T1000 (cell line): ENCODE measurements at regions not wholly inside any gene's neighbourhood (a gene's known extent, or its start where the extent isn't known, plus 50 kb on each side); places are given as distances from the start of the nearest gene placed in this dataset.
"Not testable (repeated sequence)": the region's sequence is repeated elsewhere in the genome, so short reads cannot be mapped to it uniquely, and the experiment has no call there.

Source experiments
- DNase-seq: peaks from one replicate; lab custom pipeline; 2025; ENCODE audit warnings: mixed read lengths; lab: John Stamatoyannopoulos, UW

DNA sequence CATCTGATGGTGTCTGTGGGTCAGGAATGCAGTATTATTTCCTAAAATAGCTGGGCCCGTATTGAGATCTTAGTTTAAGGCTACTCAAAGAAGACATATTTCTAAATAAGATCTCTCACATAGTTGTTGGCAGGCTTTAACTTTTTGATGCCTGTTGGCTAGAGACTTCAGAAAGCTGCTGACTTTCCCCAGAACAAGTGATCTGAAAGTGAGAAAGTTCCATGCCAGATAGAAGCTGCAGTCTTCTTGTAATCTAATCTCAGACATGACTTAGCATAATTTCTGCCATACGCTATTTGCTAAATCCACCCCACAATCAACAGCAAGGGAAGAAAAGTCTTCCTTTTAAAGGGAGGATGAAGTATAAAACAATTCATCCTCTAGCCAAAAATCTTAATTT, 867.1 kb downstream of the IGSF11 start:
- DNase-seq, result no peak

DNA sequence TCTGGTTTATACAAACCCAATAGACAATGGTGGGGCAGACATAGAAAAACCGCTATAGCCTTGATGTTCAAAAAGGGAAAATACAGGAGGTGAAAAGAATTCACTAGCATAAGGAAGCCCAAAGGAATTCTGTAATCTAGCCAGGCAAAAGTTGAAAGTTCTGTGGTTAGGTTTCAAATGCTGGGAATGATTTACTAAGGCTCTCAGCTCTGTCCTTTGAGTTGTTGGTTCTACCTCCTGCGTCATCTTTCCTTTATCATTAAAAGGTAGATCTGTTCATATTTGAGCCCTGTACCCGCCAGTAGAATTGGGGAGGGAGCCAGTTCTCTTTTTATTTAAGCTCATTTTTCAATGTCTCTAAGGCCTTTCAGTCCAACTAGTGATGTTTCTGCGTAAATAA, 866.5 kb downstream of the IGSF11 start:
- DNase-seq, result no peak

DNA sequence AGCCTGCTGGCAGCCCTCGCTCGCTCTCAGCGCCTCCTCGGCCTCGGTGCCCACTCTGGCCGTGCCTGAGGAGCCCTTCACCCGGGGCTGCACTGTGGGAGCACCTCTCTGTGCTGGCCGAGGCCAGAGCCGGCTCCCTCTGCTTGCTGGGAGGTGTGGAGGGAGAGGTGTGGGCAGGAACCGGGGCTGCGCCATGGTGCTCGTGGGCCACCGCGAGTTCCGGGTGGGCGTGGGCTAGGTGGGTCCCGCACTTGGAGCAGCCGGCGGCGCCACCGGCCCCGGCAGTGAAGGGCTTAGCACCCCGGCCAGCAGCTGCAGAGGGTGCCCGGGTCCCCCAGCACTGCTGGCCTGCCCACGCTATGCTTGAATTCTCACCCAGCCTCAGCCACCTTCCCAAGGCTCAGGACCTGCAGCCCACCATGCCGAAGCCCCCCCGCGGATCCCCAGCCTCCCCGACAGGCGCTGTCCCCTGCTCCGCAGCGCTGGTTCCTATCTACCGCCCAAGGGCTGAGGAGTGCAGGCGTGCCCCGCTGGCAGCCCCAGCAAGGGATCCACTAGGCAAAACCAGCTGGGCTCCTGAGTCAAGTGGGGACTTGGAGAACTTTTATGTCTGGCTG, 863.3 kb downstream of the IGSF11 start:
- no peak for DNase-seq

DNA sequence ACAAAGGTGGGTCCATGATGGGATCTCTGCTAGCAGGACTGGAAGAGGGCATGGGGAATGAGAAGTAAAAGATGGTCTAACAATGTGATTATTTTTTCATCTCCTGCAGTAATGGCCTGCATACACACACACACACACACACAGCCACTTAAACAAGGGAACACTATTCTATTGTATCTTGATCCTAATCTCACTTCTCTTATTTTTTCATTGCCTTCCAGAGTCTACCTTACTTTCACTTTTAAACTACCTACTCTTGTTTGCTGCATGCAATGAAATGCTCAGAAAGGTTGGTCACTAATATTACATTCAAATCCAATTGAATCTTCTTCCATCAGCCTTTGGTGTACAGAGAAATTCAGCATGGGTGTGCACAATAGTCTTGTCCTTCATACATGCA, 853.8 kb downstream of the IGSF11 start:
- no peak for DNase-seq

DNA sequence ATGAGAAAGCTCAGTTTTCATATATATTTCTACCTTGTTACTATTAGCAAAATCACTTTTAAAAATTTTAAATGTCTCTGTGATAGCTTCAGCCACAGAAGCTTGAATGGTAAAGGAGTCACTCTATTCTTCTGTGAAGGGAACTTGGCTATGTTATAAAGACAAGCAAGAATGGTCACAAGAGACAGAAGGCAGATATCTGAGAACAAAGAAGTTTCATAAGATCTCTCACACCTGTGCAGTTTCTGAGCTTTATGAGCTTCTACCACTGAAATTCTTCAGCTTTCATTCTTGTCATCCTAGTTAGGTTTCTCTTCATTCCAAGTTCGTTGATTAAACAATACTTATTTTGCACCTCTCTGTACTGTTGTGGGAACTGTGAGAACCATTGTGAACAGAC, 853.4 kb downstream of the IGSF11 start:
- no peak for DNase-seq

DNA sequence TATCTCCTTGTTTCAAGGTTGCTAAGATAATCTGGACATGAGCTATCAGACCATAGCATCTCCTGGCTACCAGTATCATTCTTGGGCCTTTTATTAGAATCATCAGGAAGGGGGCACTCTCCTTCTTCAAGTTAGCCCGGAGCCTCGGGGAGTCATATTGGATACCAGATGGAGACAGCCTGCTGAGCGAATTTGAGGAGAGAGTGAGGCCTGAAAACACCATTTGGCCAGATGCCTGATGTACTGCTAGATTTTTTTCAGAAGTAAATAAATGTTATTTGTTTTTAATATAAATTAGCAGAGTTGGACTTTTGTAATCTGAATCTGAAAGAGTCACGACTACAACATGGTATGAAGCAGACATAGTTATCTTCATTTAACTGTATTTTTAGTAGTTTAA, 848.6 kb downstream of the IGSF11 start:
- DNase-seq, result no peak

DNA sequence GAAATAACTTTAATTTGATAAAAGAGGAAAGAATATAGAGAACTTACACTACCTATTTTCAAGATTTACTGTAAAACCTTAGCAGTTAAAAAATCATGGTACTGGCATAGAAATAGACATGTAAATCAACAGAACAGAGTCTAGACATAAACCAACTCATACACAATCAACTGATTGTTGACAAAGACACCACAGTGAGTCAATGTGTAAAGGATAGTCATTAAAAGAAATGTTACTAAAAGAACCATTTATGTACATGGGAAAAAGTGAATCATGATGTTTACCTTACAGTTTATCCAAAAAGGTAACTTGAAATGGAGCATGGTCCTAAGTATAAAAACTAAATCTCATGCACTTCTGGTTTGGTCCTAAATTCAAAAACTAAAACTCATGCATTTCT, 847.4 kb downstream of the IGSF11 start:
- DNase-seq, result no peak

DNA sequence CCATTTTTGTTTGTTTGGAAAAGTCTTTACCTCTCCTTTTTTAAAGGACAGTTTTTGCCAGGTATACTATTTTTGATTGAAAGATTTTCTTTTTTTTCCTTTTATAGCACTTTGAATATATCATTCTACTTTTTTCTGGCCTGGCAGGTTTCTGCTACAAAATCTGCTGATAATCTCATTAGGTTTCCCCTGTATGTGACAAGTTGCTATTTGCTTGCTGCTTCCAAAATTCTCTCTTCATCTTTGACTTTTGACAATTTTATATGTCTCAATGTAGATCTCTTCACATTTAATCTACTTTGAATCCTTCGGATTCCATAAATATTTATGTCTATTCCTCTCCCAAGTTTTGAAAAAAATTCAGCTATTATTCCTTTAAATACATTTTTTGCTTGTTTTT, 838.5 kb downstream of the IGSF11 start:
- DNase-seq, result no peak

DNA sequence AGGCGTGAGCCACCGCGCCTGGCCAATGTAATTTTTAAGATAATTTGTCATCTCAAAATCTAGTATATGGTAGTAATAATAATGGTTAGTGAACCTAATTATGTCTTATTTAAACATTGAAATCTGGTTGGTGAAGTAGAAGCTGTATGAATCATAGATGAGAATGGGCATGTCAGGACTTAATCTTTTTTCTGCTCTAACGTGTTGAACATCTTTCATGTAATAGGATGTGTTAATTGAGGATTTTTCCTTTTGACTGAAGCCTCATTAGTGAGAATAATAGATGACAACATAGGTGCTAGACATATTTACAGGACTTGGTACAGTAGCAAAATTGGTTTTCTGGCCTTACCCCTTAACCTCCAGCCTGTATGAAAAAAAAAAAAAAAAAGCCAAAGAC, 835.6 kb downstream of the IGSF11 start:
- DNase-seq, result no peak

DNA sequence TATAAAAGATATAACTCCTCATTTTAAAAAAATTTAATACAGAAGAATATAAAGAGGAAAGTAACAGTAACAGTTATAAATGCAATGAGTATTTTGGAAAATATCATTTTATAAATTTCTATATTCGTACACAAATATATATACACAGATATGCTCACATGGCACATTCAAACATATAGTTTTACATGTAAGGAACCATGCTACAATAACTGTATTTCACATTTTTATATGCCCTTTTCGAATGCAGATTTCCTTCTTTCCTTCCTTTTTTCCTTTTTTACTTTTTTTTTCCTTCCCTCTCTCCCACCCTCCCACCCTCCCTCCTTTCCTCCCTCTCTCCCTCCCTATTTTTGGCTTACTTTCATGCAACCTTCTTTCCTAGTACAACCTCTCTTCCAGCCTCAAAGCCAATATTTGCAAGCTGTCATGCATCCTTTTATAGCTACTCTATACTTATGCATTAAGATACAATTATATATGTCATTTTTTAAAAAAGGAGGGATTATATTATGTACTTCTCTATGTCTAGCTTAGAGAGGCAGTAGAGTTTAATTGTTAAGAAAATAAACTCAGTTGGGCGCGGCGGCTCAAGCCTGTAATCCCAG, 830.5 kb downstream of the IGSF11 start:
- no peak for DNase-seq

DNA sequence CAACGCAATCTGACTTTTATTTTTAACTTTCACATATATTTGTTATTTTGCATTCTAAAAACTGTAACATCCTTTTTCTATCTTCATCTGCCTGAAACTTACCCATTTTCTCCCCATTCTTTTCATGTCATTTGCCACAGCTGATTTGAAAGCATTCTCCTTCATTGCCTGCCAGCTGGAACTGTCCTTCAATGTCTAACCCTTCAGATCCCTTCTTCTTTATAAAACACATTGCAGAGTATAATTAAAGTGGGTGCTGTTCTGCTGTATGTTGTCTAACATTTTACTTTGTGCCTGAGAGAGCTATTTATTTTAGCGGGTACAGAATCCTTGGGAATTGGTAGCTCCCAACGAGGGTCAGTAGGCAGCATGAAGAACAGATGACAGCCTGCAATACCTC, 827.4 kb downstream of the IGSF11 start:
- no peak for DNase-seq

DNA sequence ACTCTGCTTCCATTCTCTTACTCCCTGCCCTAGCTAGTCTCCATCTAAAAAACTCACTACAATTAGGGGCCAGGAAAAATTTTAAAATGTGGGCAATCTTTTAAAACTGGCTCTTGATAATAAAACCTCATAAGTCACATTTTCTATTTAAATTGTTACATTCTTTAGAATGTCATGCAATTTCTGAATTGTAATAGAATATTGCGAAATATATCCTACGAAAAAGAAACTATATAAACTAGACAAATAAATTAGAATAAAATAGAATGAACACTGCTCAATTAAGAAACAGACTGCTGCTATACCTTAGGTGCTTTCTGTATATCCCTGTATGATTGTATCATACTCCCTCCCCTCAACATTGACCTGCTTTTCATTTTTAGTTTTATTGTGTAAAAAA, 826.0 kb downstream of the IGSF11 start:
- no peak for DNase-seq

DNA sequence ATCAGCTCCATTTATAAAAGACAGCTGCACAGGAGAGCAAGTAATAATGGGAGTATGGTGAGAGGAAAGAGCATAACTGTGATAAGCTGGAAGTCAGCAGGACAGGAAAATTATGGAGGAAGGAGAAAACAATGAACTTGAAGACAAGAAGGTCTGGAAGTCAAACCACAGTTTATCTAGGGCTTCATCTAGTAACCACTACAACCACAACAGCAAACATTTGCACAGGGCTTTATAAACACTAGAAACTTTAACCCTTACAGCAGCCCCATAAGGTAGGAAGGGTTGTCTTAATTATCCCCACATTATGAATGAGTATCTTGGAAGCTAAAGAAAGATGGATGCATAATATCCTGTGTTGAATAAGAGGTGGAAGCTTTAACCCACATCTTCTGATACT, 820.8 kb downstream of the IGSF11 start:
- DNase-seq, result no peak

DNA sequence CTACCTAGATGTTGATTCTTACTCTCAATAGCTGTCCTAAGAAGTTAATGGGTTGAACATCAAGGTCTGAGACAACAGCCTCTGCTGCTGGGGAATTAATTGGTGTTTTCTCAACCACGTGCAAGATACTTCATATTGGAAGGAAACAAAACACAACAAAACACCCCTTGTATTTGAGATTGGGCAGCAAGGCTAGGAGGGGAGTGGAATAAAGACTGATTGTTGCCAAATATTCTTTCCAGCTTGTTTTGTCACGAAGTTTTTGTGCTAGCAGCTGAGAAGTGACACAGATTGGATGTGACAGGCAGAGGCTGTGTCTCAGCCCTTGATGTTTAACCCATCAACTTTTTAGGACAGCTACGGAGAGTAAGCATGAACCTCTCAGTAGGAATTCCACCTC, 808.4 kb downstream of the IGSF11 start:
- DNase-seq, result no peak

DNA sequence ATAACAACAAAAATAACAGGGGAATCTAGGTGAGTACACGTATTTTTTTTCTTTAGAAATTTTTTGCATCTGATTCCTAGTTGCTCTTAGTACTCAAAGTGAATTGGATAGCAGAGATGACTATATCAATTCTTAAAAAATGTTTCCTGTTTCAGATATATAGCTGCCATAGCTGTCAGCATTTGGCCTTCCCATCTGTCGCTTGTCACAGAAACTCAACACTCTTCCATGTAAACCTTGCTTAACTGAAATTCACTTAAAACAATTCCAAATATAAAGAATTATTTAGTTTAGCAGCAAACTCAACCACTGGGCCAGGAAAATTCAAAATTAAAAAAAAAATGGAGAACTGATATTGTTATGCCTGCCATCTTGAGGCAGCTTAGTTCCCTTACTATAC, 807.5 kb downstream of the IGSF11 start:
- DNase-seq, result no peak

DNA sequence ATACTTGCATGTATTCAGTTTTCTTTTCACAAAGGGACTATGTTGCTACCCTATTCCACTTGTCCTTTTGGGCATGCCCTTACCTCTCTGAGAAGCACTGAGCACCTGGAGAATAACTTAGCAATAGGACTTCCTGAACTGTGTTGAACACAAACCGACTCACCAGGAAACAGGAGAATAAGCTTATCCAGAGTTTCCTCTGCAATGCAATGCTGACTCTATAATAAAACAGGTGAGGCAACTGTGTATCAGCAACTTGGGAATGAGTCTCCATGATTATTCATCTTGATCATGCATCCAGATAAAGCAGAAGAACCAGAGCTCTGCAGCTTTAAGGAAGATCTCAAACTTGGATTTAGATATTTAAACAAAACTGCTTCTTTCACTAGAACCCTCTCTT, 806.5 kb downstream of the IGSF11 start:
- DNase-seq, result no peak

DNA sequence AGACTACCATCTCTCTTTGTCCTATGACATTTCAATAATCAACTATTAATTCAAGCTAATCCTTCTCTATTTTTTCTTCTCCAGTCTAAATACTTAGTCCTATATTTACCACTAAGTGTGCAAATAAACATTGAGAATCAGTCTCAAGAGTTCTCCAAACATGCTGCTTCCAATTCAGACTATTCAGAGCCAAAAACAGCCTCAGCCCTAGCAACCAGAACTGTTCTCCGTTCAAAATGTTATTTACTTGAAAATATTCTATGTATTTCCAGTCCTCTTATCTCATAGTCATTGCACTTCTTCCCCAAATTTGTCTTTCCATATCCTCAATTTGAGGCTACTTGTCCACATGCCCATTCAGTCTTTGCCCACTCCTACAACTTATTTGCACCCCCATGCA, 805.5 kb downstream of the IGSF11 start:
- no peak for DNase-seq

DNA sequence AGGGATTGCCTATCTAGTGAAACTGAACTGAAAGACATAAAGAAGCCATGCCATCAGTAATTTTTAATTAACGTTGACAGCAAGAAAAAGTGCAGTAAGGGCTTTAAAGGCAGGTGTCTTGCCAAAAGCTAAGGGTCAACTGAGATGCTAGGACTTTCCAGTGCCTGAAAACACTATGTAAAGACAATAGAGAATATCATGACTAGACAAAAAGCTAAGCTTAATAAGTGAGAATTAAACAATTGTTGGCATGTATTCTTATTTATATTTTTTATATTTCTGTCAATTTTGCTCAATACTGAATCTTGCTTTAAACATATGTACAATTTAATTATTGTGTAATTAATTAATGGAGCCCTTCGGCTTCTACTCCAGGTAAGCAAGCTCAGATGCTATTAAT, 803.1 kb downstream of the IGSF11 start:
- no peak for DNase-seq

DNA sequence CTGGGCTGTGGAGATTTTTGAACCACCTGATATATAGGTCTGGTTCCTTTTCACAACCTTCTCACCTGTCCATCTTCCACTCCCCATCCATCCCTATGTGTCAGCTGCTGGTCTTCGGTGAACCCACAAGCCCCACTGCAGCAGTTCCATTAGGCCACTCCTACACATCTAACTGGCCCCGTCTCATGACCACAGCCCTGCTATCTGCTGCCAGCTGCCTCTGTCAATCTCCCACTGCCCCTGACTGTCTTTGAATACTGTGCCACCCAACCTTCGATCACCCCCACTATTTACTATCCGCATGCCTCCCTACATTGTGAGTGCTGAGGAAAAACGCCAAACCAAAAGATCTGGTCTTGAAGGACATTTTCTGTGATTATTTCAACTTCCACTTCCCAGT, 795.4 kb downstream of the IGSF11 start:
- DNase-seq, result no peak

DNA sequence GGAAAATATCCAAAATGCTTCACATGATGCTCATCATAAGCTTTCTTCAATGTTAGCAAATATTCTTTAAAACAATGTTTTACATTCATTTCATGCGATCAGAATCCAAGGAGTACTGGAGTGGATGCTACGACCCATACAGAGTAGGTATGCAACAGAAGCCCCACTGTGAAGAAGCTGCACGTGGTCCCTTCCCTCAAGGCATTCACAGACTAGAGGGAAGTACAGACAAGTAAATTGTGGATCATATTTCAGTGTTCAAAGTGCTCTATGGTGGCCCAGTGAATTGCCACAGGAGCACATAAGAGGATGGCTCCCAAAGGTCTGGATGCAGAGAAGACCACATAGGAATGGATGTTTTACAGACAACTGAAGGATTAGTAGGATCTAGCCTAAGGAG, 789.9 kb downstream of the IGSF11 start:
- no peak for DNase-seq

DNA sequence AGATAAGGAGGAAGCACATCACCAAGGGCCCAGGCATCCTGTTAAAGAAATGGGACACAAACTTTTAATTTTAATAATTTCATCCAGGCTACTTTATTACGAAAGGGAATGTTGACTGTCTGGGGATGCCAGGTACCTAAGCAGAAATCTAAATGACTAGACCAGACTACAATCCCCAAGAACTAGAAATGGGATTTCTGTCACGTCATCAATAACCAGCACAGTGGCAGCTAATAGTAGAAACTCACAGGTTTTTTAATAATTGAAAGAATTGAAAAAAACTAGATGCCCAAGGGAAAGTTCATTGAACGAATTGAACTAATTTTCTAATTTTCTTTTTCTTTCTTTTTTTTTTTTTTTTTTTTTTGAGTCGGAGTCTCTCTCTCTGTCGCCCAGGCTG, 789.3 kb downstream of the IGSF11 start:
- DNase-seq, result no peak

DNA sequence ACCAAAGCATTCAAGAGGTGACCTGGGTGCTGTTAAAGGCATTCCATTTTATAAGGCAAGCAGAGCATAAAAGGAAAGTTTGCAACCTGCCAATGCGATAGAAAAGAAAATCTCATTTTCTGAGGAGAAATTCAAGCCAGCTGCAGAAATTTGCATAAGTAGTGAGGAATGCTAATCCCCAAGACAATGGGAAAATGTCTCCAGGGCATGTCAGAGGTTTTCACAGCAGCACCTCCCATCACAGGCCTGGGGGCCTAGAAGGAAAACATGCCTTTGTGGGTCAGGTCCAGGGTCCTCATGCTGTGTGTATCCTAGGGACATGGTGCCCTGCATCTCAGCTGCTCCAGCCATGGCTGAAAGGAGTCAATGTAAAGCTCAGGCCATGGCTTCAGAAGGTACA, 775.8 kb downstream of the IGSF11 start:
- DNase-seq, result not testable (repeated sequence)

DNA sequence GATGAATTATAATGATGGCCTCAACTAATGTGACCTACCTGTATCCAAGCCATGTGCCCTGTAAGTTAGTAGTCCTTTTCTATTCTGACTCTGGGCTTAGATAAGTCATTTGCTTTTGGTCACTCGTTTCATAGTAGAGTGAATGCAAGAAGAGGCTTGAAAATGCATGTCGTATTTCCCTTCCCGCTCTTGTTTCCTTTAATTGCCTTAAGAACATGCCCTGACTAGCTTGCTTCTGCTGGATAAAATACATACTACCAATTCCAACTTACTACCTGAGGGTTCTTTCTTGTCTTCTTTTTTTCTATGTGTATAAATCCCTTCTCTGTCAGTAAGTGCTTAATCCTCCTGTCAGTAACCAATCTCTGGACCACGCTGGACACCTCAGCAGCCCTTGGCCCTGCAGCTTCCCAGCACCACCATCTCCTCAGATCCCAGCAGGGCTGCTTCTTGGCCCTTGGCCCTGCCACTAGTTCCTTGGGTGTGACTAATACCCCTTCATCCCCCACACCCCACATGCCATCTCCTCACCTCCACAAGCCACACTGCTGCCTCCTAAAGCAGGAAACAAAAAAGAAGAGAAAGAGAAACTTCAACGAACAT, 771.7 kb downstream of the IGSF11 start:
- DNase-seq, result no peak

DNA sequence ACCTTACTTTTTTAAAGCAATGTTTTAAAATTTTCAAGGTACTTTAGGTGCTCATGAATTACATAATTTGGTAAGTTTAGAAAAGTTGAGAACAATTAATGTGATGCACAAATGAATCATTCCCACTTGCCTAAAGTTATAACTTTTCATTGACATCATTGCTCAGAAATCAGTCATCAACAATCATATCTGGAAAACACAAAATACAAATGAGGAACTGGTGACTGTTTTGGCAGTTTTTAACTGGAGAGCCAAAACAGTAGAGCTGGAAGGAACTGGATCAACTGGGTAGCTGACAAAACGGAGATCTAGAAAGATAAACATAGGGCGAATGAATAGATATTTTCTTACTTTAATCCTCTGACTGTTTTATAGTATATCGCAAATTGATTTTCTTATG, 767.1 kb downstream of the IGSF11 start:
- DNase-seq, result no peak
